OCI-LY3 (cell line): ENCODE measurements at regions not wholly inside any gene's neighbourhood (a gene's known extent, or its start where the extent isn't known, plus 50 kb on each side); places are given as distances from the start of the nearest gene placed in this dataset.
"Not testable (repeated sequence)": the region's sequence is repeated elsewhere in the genome, so short reads cannot be mapped to it uniquely, and the experiment has no call there.

Experiments used
- H2AFZ ChIP-seq: fragments of 200-600, 300-600 bp; shearing (Covaris generic); 2 replicates; pipeline ENCODE4 v1.6.0; 2014; ENCODE audit warnings: antibody characterized with exemption, low read depth, low read length
- H3K27ac ChIP-seq: fragments of 200-600, 300-600 bp; sonication (generic); 2 replicates; pipeline ENCODE4 v1.5.1; 2014; ENCODE audit warnings: mild to moderate bottlenecking, low read length, moderate library complexity, mixed read lengths
- H3K27me3 ChIP-seq: fragments of 200-600, 300-600 bp; sonication (generic); 2 replicates; pipeline ENCODE4 v1.6.1; 2014; ENCODE audit warnings: low read depth, low read length, mixed read lengths
- H3K36me3 ChIP-seq: fragments of 200-600, 300-600 bp; sonication (generic); replicated peaks from 2 replicates; pipeline ENCODE3; 2014; ENCODE audit warnings: low read depth, low read length, mixed read lengths
- H3K4me1 ChIP-seq: fragments of 300-600, 200-600 bp; sonication (generic); 2 replicates; pipeline ENCODE4 v1.6.1; 2014; ENCODE audit warnings: low read length, mixed read lengths
- H3K4me2 ChIP-seq: fragments of 200-600, 300-600 bp; sonication (generic); 2 replicates; pipeline ENCODE4 v1.6.1; 2014; ENCODE audit warnings: low read length, mixed read lengths
- H3K4me3 ChIP-seq: fragments of 300-600, 200-600 bp; sonication (generic); 2 replicates; pipeline ENCODE4 v1.5.1; 2014; ENCODE audit warnings: antibody characterized with exemption, mild to moderate bottlenecking, low read length, moderate library complexity
- H3K79me2 ChIP-seq: fragments of 300-600, 200-600 bp; shearing (Covaris generic); 2 replicates; pipeline ENCODE4 v1.6.1; 2014; ENCODE audit warnings: mild to moderate bottlenecking, low read length, mixed read lengths
- H3K9ac ChIP-seq: fragments of 300-600, 200-600 bp; shearing (Covaris generic); 2 replicates; pipeline ENCODE4 v1.6.0; 2014; ENCODE audit warnings: mild to moderate bottlenecking, low read length, moderate library complexity
- H3K9me3 ChIP-seq: fragments of 200-600, 300-600 bp; shearing (Covaris generic); 2 replicates; pipeline ENCODE4 v1.6.1; 2014; ENCODE audit warnings: low read length, mixed read lengths; ENCODE audit not compliant: insufficient read depth
- H4K20me1 ChIP-seq: fragments of 200-600, 300-600 bp; sonication (generic); 2 replicates; pipeline ENCODE4 v1.6.1; 2016; ENCODE audit warnings: low read length, mixed read lengths; ENCODE audit not compliant: insufficient read depth
- EZH2phosphoT487 ChIP-seq: fragments of 200-600 bp; shearing (Covaris generic); IDR thresholded peaks from 2 replicates; pipeline ENCODE4 v1.6.1; 2018; ENCODE audit warnings: antibody characterized with exemption, mixed run types, low read depth
- TF ChIP-seq, protein P1 (sequence below): fragments of 200-600, 300-600 bp; sonication (generic); IDR thresholded peaks from 2 replicates; pipeline ENCODE4 v1.5.1; 2014; ENCODE audit warnings: antibody characterized with exemption, low read length, low read depth

DNA sequence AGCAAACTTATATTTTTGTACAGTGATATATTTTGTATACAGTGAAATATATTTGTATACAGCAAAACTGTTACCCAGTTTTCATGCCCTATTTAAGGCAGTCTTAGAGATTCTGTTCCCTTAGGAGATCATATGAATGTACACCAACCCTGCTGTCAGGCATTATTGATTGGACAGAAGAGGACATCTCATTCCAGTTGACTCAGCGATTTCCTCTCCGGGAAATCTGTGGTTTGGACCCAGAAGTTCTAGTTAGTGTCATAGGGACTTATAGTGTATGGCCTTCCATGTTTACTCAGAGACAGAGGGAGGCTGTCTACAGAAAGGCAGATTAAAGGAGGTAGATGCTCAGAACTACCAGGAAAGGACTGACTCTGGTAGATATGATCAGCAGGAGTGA, 318.8 kb upstream of the KCNMB2 start:
- H3K4me2 ChIP-seq: no peak overlapping the region
- H3K9me3 ChIP-seq: no peaks in the 10 kb centered on the region
- no peak overlapping the region for H3K4me3 ChIP-seq
- H3K4me1 ChIP-seq: no peaks in the 10 kb centered on the region
- no peak for TF ChIP-seq EZH2phosphoT487
- TF ChIP-seq, protein P1, sequence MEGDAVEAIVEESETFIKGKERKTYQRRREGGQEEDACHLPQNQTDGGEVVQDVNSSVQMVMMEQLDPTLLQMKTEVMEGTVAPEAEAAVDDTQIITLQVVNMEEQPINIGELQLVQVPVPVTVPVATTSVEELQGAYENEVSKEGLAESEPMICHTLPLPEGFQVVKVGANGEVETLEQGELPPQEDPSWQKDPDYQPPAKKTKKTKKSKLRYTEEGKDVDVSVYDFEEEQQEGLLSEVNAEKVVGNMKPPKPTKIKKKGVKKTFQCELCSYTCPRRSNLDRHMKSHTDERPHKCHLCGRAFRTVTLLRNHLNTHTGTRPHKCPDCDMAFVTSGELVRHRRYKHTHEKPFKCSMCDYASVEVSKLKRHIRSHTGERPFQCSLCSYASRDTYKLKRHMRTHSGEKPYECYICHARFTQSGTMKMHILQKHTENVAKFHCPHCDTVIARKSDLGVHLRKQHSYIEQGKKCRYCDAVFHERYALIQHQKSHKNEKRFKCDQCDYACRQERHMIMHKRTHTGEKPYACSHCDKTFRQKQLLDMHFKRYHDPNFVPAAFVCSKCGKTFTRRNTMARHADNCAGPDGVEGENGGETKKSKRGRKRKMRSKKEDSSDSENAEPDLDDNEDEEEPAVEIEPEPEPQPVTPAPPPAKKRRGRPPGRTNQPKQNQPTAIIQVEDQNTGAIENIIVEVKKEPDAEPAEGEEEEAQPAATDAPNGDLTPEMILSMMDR: no peak
- no peak overlapping the region for H3K9ac ChIP-seq
- no peak overlapping the region for H3K27ac ChIP-seq
- no peaks in the 10 kb centered on the region for H4K20me1 ChIP-seq
- H2AFZ ChIP-seq: no peak overlapping the region
- H3K79me2 ChIP-seq: no peaks in the 10 kb centered on the region
- no peaks in the 10 kb centered on the region for H3K27me3 ChIP-seq
- no peaks in the 10 kb centered on the region for H3K36me3 ChIP-seq

DNA sequence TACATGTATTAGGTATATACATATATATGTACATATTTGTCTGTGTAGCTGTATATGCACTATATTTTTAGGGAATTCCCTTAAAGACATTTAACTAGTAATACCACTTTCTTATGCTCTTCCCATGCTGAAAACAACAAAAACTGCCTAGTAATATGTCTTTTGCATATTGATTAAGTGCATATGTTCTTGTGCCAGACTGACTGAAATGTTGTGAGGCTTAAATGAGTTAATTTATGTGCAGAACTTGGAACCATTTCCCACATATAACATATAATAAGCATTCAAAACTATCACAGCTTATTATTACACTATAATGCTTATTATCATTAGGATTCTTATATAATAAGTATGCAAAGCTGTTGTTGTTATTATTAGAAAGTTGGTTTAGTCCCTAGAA, 318.0 kb upstream of the KCNMB2 start:
- H3K27ac ChIP-seq: no peak overlapping the region
- no peaks in the 10 kb centered on the region for H3K4me1 ChIP-seq
- H2AFZ ChIP-seq: no peak overlapping the region
- H4K20me1 ChIP-seq: no peaks in the 10 kb centered on the region
- H3K9me3 ChIP-seq: no peaks in the 10 kb centered on the region
- no peaks in the 10 kb centered on the region for H3K36me3 ChIP-seq
- TF ChIP-seq, protein P1: no peak
- TF ChIP-seq EZH2phosphoT487: no peak
- no peak overlapping the region for H3K4me3 ChIP-seq
- no peak overlapping the region for H3K9ac ChIP-seq
- H3K27me3 ChIP-seq: no peaks in the 10 kb centered on the region
- no peaks in the 10 kb centered on the region for H3K79me2 ChIP-seq
- H3K4me2 ChIP-seq: no peak overlapping the region

DNA sequence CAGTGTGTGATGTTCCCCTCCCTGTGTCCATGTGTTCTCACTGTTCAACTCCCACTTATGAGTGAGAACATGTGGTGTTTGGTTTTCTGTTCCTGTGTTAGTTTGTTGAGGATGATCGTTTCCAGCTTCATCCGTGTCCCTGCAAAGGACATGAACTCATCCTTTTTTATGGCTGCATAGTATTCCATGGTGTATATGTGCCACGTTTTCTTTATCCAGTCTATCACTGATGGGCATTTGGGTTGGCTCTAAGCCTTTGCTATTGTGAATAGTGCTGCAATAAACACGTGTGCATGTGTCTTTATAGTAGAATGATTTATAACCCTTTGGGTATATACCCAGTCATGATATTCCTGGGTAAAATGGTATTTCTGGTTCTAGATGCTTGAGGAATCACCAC, 316.6 kb upstream of the KCNMB2 start:
- not testable (repeated sequence) for H3K4me3 ChIP-seq, H3K4me2 ChIP-seq, H3K4me1 ChIP-seq, H4K20me1 ChIP-seq, H3K27ac ChIP-seq, H3K36me3 ChIP-seq, H3K79me2 ChIP-seq, H3K27me3 ChIP-seq, H3K9me3 ChIP-seq, H3K9ac ChIP-seq, H2AFZ ChIP-seq

DNA sequence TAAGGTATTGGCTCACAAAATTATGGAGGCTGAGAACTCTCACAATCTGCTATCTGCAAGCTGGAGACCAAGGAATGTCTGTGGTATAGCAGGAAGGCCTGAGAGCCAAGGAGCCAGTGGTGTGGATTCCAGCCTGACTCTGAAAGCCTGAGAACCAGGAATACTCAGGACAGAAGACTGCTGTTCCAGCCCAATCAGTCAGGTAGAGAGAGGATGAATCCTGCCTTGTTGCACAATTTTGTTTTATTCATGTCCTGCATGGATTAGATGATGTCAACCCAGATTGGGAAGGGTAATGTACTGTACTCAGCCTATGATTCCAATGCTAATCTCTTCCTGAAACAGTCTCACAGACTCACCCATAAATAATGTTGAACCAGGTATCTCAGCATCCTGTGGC, 312.4 kb upstream of the KCNMB2 start:
- Histone ChIP-seq H3K9me3 (no peaks in the 10 kb centered on the region), H2AFZ (no peak overlapping the region)

More for the DNA sequence above, 312.4 kb upstream of the KCNMB2 start:
- Histone ChIP-seq H4K20me1 (no peaks in the 10 kb centered on the region), H3K4me1 (no peaks in the 10 kb centered on the region), H3K4me2 (no peak overlapping the region), H3K4me3 (no peak overlapping the region), H3K27me3 (no peaks in the 10 kb centered on the region), H3K9ac (no peak overlapping the region), H3K79me2 (no peaks in the 10 kb centered on the region), H3K36me3 (no peaks in the 10 kb centered on the region), H3K27ac (no peak overlapping the region)
- TF ChIP-seq EZH2phosphoT487: no peak
- TF ChIP-seq, protein P1: no peak
